ENCODE measurements at regions not wholly inside any gene's neighbourhood (a gene's known extent, or its start where the extent isn't known, plus 50 kb on each side); places are given as distances from the start of the nearest gene placed in this dataset.

GRCh38 chr19:31167690-31168089, 181.5 kb downstream of the TSHZ3 start:
- no peak for TF ChIP-seq PAX5 (IDR thresholded peaks at IDR 0.05; ENCODE audit: insufficient read depth, low read length, severe bottlenecking)
- DNase-seq (ENCODE audit: insufficient read length, low spot score) = no peak
- FAIRE-seq = no peak

DNA sequence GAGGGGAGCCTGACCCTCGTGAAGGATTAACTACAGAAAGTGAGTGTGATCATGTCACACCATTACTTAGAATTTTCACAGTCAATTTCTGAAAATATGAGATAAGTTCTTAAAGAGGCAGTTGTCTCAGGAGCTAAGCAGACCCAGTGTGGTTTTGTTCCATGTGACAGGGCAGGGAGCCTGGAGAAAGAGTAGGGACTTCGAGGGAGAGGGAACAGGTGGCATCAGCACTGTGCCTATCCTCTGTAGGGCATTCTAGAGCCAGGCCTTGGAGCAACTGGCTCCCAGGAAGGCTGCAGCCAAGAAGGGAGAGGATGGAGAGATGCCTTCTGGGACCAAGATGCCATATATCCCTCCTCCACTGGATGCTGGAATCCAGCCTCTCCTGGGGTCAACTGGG, 183.0 kb downstream of the TSHZ3 start:
- DNase-seq (ENCODE audit: insufficient read length, low spot score) = no peak
- TF ChIP-seq POU2F2 (IDR thresholded peaks at IDR 0.05; ENCODE audit: low read depth, low read length) (no peak), POLR2A (IDR thresholded peaks at IDR 0.05; ENCODE audit: low read depth, low read length) (no peak), TAF1 (IDR thresholded peaks at IDR 0.05; ENCODE audit: low read depth, low read length) (no peak), POLR2AphosphoS5 (IDR thresholded peaks at IDR 0.05; ENCODE audit: low read depth, low read length) (no peak), PAX5 (IDR thresholded peaks at IDR 0.05; ENCODE audit: insufficient read depth, low read length, severe bottlenecking) (no peak), SPI1 (IDR thresholded peaks at IDR 0.05; ENCODE audit: low read depth, low read length) (no peak)
- FAIRE-seq = no peak

DNA sequence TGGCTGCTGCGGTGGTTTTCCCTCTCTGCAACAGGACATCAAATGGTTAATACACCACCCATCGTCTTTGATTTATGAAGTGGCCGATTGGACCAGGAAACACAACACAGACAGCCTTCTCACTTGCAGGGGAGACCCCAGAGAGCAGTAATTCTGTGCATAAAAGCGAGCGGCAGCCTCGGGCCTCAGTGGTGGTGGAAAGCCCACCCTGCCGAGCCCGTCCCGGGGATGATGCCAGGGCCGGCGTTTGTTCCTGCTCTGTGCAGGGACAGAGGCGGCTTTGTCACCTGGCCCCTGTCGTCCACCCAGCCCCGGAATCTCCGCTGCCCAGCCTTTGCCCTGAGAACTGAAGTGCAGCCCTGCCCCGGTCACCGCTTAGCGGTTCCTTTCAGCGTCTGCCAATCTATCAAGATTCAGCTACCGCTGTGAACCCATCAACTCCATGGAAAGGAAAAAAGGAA, 184.4 kb downstream of the TSHZ3 start:
- DNase-seq (ENCODE audit: insufficient read length, low spot score) (no peak), FAIRE-seq (no peak)
- TF ChIP-seq PAX5 (IDR thresholded peaks at IDR 0.05; ENCODE audit: insufficient read depth, low read length, severe bottlenecking) (no peak), TAF1 (IDR thresholded peaks at IDR 0.05; ENCODE audit: low read depth, low read length) (no peak)

- FAIRE-seq = no peak
- no peak for TF ChIP-seq TAF1 (IDR thresholded peaks at IDR 0.05; ENCODE audit: low read depth, low read length)
- no peak for DNase-seq (ENCODE audit: insufficient read length, low spot score)
These were observed 188.8 kb downstream of the TSHZ3 start for GRCh38 chr19:31160336-31160926.

- TF ChIP-seq POU2F2 (IDR thresholded peaks at IDR 0.05; ENCODE audit: low read depth, low read length) (no peak), TAF1 (IDR thresholded peaks at IDR 0.05; ENCODE audit: low read depth, low read length) (no peak), POLR2AphosphoS5 (IDR thresholded peaks at IDR 0.05; ENCODE audit: low read depth, low read length) (no peak), PAX5 (IDR thresholded peaks at IDR 0.05; ENCODE audit: insufficient read depth, low read length, severe bottlenecking) (no peak), POLR2A (IDR thresholded peaks at IDR 0.05; ENCODE audit: low read depth, low read length) (no peak), SPI1 (IDR thresholded peaks at IDR 0.05; ENCODE audit: low read depth, low read length) (no peak)
- FAIRE-seq (no peak), DNase-seq (ENCODE audit: insufficient read length, low spot score) (no peak)
These were observed 195.2 kb downstream of the TSHZ3 start for GRCh38 chr19:31154021-31154420.

DNA sequence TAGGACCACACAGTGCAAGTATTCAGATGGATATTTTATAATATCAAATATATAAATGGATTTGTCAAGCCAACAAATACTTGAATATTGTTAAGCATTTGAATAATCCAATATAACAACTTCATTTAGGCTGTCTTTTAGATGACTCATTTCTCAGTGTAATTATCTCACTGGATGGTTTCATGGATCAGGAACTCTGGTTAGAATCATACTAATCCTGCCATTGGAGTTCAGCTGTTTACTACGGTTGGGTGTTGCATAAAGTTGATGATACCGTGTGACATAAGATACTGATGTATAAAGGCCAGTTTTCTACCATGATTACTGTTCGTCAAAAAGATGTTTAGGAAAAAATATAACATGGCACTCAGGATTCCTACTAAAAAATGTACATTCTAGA, 196.3 kb downstream of the TSHZ3 start:
- DNase-seq (ENCODE audit: insufficient read length, low spot score) (no peak), FAIRE-seq (no peak)
- TF ChIP-seq POLR2A (IDR thresholded peaks at IDR 0.05; ENCODE audit: low read depth, low read length) = no peak
- no peak for TF ChIP-seq POLR2AphosphoS5 (IDR thresholded peaks at IDR 0.05; ENCODE audit: low read depth, low read length)
- no peak for TF ChIP-seq SPI1 (IDR thresholded peaks at IDR 0.05; ENCODE audit: low read depth, low read length)
- no peak for TF ChIP-seq TAF1 (IDR thresholded peaks at IDR 0.05; ENCODE audit: low read depth, low read length)
- TF ChIP-seq POU2F2 (IDR thresholded peaks at IDR 0.05; ENCODE audit: low read depth, low read length) = no peak
- no peak for TF ChIP-seq PAX5 (IDR thresholded peaks at IDR 0.05; ENCODE audit: insufficient read depth, low read length, severe bottlenecking)

DNA sequence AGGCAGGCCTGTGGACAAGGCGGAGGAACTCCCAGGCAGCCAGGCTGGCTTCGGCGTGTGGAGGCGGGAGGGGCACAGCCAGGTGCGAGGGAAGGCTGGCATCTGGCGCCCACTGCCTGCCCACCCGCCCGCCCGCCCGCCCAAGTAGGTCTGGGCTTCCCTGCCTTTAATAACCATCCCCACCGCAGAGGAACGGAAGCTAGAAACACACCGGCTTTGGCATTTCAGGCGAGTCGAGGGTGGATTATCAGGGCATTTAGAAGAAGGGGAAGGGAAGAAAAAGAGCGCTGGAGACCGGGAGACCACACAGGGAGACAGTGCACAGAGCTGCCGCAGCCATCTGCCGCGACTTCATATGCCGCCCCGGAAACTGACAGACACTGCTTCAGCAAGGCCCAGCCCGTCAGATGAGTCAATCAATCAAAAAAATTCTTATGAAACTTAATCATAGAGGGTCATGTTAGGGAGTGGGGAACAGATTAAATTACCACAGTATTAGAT, 199.7 kb downstream of the TSHZ3 start:
- TF ChIP-seq POLR2A (IDR thresholded peaks at IDR 0.05; ENCODE audit: low read depth, low read length) (no peak), POU2F2 (IDR thresholded peaks at IDR 0.05; ENCODE audit: low read depth, low read length) (no peak), POLR2AphosphoS5 (IDR thresholded peaks at IDR 0.05; ENCODE audit: low read depth, low read length) (no peak), PAX5 (IDR thresholded peaks at IDR 0.05; ENCODE audit: insufficient read depth, low read length, severe bottlenecking) (no peak), TAF1 (IDR thresholded peaks at IDR 0.05; ENCODE audit: low read depth, low read length) (no peak), SPI1 (IDR thresholded peaks at IDR 0.05; ENCODE audit: low read depth, low read length) (no peak)
- FAIRE-seq (no peak), DNase-seq (ENCODE audit: insufficient read length, low spot score) (no peak)

- TF ChIP-seq TAF1 (IDR thresholded peaks at IDR 0.05; ENCODE audit: low read depth, low read length) (no peak), POU2F2 (IDR thresholded peaks at IDR 0.05; ENCODE audit: low read depth, low read length) (no peak), SPI1 (IDR thresholded peaks at IDR 0.05; ENCODE audit: low read depth, low read length) (no peak), POLR2A (IDR thresholded peaks at IDR 0.05; ENCODE audit: low read depth, low read length) (no peak), POLR2AphosphoS5 (IDR thresholded peaks at IDR 0.05; ENCODE audit: low read depth, low read length) (no peak), PAX5 (IDR thresholded peaks at IDR 0.05; ENCODE audit: insufficient read depth, low read length, severe bottlenecking) (no peak)
- FAIRE-seq (no peak), DNase-seq (ENCODE audit: insufficient read length, low spot score) (no peak)
These were observed 200.6 kb downstream of the TSHZ3 start for GRCh38 chr19:31148671-31149070.

- DNase-seq (ENCODE audit: insufficient read length, low spot score) = no peak
These were observed 202.0 kb downstream of the TSHZ3 start for GRCh38 chr19:31147234-31147633.

DNA sequence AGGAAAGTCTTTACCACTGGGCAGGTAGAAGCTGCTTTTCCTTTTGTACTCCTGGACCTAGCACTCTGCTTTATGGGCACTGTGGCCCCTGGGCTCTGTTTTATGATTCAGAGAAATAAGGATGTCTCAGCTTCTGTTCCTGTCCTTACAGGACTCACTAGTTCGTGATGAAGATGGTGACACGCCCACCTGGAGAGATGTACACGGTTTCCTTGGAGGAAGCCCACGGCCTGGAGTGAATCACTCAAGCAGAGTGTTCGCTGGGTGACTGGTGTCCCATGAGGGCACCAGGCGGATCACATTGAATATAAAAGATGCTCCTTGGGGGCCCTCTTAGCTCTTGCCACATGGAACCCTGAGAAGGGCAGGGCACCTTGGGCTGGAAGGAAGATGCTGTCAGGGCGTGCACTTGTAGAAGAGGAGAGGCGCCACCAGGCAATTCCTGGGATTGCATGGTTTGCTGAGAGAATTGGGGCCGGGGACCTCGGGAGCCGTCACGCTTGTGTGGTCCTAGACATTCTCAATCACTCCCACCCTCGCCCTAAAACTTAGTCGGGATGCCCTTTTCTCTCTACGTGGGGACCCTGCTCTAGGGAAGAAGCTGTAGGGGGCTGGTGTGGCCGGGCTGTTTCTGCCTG, 202.6 kb downstream of the TSHZ3 start:
- TF ChIP-seq TAF1 (IDR thresholded peaks at IDR 0.05; ENCODE audit: low read depth, low read length) (no peak), POLR2AphosphoS5 (IDR thresholded peaks at IDR 0.05; ENCODE audit: low read depth, low read length) (no peak), POLR2A (IDR thresholded peaks at IDR 0.05; ENCODE audit: low read depth, low read length) (no peak), SPI1 (IDR thresholded peaks at IDR 0.05; ENCODE audit: low read depth, low read length) (no peak), POU2F2 (IDR thresholded peaks at IDR 0.05; ENCODE audit: low read depth, low read length) (no peak), PAX5 (IDR thresholded peaks at IDR 0.05; ENCODE audit: insufficient read depth, low read length, severe bottlenecking) (no peak)
- DNase-seq (ENCODE audit: insufficient read length, low spot score) = no peak
- no peak for FAIRE-seq

More at GRCh38 chr19:31147234-31147633, 202.0 kb downstream of the TSHZ3 start:
- no peak for FAIRE-seq
- TF ChIP-seq PAX5 (IDR thresholded peaks at IDR 0.05; ENCODE audit: insufficient read depth, low read length, severe bottlenecking) (no peak), POLR2AphosphoS5 (IDR thresholded peaks at IDR 0.05; ENCODE audit: low read depth, low read length) (no peak), POU2F2 (IDR thresholded peaks at IDR 0.05; ENCODE audit: low read depth, low read length) (no peak), POLR2A (IDR thresholded peaks at IDR 0.05; ENCODE audit: low read depth, low read length) (no peak), SPI1 (IDR thresholded peaks at IDR 0.05; ENCODE audit: low read depth, low read length) (no peak), TAF1 (IDR thresholded peaks at IDR 0.05; ENCODE audit: low read depth, low read length) (no peak)
